ENCODE measurements at regions not wholly inside any gene's neighbourhood (a gene's known extent, or its start where the extent isn't known, plus 50 kb on each side); places are given as distances from the start of the nearest gene placed in this dataset.

DNA sequence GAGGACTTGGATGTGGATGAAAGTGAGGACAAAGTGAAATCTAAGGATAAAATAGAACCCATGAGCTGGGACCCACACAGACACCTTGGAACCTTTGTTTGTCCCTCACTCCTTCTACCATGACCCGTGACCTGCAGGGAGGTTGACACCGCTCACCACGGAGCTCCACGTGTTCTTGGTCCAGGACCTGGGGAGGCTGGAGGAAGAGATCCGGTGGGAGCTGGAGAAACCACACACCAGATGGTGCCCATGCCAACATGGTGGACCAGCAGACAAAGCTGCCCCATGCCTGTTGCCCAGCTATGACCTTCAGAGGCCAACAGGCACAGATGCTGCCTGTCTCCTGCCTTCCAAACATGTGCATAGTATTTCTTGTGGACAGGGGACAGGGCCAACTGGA lies 721.9 kb downstream of the PTPRU start:
- TF ChIP-seq, protein P1, sequence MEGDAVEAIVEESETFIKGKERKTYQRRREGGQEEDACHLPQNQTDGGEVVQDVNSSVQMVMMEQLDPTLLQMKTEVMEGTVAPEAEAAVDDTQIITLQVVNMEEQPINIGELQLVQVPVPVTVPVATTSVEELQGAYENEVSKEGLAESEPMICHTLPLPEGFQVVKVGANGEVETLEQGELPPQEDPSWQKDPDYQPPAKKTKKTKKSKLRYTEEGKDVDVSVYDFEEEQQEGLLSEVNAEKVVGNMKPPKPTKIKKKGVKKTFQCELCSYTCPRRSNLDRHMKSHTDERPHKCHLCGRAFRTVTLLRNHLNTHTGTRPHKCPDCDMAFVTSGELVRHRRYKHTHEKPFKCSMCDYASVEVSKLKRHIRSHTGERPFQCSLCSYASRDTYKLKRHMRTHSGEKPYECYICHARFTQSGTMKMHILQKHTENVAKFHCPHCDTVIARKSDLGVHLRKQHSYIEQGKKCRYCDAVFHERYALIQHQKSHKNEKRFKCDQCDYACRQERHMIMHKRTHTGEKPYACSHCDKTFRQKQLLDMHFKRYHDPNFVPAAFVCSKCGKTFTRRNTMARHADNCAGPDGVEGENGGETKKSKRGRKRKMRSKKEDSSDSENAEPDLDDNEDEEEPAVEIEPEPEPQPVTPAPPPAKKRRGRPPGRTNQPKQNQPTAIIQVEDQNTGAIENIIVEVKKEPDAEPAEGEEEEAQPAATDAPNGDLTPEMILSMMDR (optimal IDR thresholded peaks at IDR 0.05 in 1 of 3, IDR thresholded peaks at IDR 0.05 in 1 of 3, conservative IDR thresholded peaks at IDR 0.05 in 1 of 3; ENCODE audit: extremely low read depth in 1 of 3, insufficient read depth in 2 of 3, low read length in 3 of 3) = no peak
- TF ChIP-seq EZH2 (IDR thresholded peaks at IDR 0.05; ENCODE audit: low read length) = no peak

Measured in keratinocyte (primary cell).